Colon (tissue), 2 donors: ENCODE measurements at regions not wholly inside any gene's neighbourhood (a gene's known extent, or its start where the extent isn't known, plus 50 kb on each side); places are given as distances from the start of the nearest gene placed in this dataset.
"Not testable (repeated sequence)": the region's sequence is repeated elsewhere in the genome, so short reads cannot be mapped to it uniquely, and the experiment has no call there.

Source experiments
- FAIRE-seq: peaks from 2 replicates; lab custom pipeline; 2012; peaks lifted over from hg19 to GRCh38; lab: Jason Lieb, UNC
- donor health status: control.
- donor health status: control.

GRCh38 chr3:124366655-124367054 lies 363.6 kb upstream of the UMPS start:
- not testable (repeated sequence) for FAIRE-seq

- FAIRE-seq = no peak
Measured at GRCh38 chr3:124372775-124373174, 357.5 kb upstream of the UMPS start.

- FAIRE-seq = no peak
Measured at GRCh38 chr3:124373524-124373923, 356.7 kb upstream of the UMPS start.

GRCh38 chr3:124374583-124374982 lies 355.7 kb upstream of the UMPS start:
- FAIRE-seq = no peak

GRCh38 chr3:124381575-124382333 lies 348.5 kb upstream of the UMPS start:
- no peak for FAIRE-seq

- no peak for FAIRE-seq
Measured at GRCh38 chr3:124383051-124383450, 347.2 kb upstream of the UMPS start.

- no peak for FAIRE-seq
Measured at GRCh38 chr3:124383846-124384466, 346.3 kb upstream of the UMPS start.

GRCh38 chr3:124384527-124384926 lies 345.7 kb upstream of the UMPS start:
- no peak for FAIRE-seq

GRCh38 chr3:124385996-124386395 lies 344.3 kb upstream of the UMPS start:
- no peak for FAIRE-seq

- FAIRE-seq = no peak
Measured at GRCh38 chr3:124386996-124387595, 343.2 kb upstream of the UMPS start.

GRCh38 chr3:124391774-124392173 lies 338.5 kb upstream of the UMPS start:
- FAIRE-seq = no peak

- FAIRE-seq = no peak
Measured at GRCh38 chr3:124393340-124393739, 336.9 kb upstream of the UMPS start.

- FAIRE-seq = no peak
Measured at GRCh38 chr3:124395162-124395561, 335.1 kb upstream of the UMPS start.

GRCh38 chr3:124395584-124396338 lies 334.5 kb upstream of the UMPS start:
- FAIRE-seq = no peak

- no peak for FAIRE-seq
Measured at GRCh38 chr3:124396339-124396950, 333.8 kb upstream of the UMPS start.

- no peak for FAIRE-seq
Measured at GRCh38 chr3:124397088-124397487, 333.2 kb upstream of the UMPS start.

GRCh38 chr3:124398594-124398993 lies 331.7 kb upstream of the UMPS start:
- no peak for FAIRE-seq

GRCh38 chr3:124401843-124402242 lies 328.4 kb upstream of the UMPS start:
- no peak for FAIRE-seq

- no peak for FAIRE-seq
Measured at GRCh38 chr3:124402791-124403190, 327.5 kb upstream of the UMPS start.

GRCh38 chr3:124404621-124405020 lies 325.6 kb upstream of the UMPS start:
- no peak for FAIRE-seq

- no peak for FAIRE-seq
Measured at GRCh38 chr3:124407260-124407659, 323.0 kb upstream of the UMPS start.

GRCh38 chr3:124409650-124410275 lies 320.5 kb upstream of the UMPS start:
- FAIRE-seq = no peak
